Prostate gland (tissue), 2 donors: ENCODE measurements at regions not wholly inside any gene's neighbourhood (a gene's known extent, or its start where the extent isn't known, plus 50 kb on each side); places are given as distances from the start of the nearest gene placed in this dataset.

Experiments used
- DNase-seq: peaks from one replicate; pipeline ENCODE4 v3.0.0-alpha.2; 2019; ENCODE audit warnings: low spot score
- H3K27ac ChIP-seq, 2 donors: fragments of 200-600 bp; sonication (generic); 2 replicates each; pipeline ENCODE4 v1.5.1; 2017 to 2019
- H3K27me3 ChIP-seq: fragments of 200-600 bp; sonication (generic); replicated peaks from 2 replicates; pipeline ENCODE4 v1.5.1; 2019; ENCODE audit not compliant: insufficient read depth
- H3K36me3 ChIP-seq, 2 donors: fragments of 200-600 bp; sonication (generic); 1 replicate in 1 of 2; 2 replicates in 1 of 2; pipeline versions ENCODE4 v1.5.1 to v1.8.1; 2017 to 2019
- H3K4me1 ChIP-seq: fragments of 200-600 bp; sonication (generic); replicated peaks from 2 replicates; pipeline ENCODE4 v1.5.1; 2019
- H3K4me3 ChIP-seq, 2 donors: fragments of 200-600 bp; sonication (generic); 2 replicates each; pipeline ENCODE4 v1.5.1; 2017 to 2019
- H3K9me3 ChIP-seq: fragments of 200-600 bp; sonication (generic); 2 replicates; pipeline ENCODE4 v1.5.1; 2017
- CTCF ChIP-seq, 4 experiments: fragments of 200-600 bp in 2 of 4; fragments of 450-650 bp in 2 of 4; sonication (generic) in 2 of 4; IDR thresholded peaks; 1 replicate in 3 of 4; 2 replicates in 1 of 4; pipeline ENCODE4 v1.5.1; 2016 to 2019; ENCODE audit warnings: antibody characterized with exemption in 4 of 4, mild to moderate bottlenecking in 2 of 4, moderate library complexity in 2 of 4
- POLR2A ChIP-seq: fragments of 450-650 bp; IDR thresholded peaks from one replicate; pipeline ENCODE4 v1.6.1; 2016; ENCODE audit warnings: antibody characterized with exemption, mild to moderate bottlenecking
- POLR2AphosphoS5 ChIP-seq: sonication (generic); formaldehyde crosslinking; IDR thresholded peaks from one replicate; pipeline ENCODE4 v1.6.1; 2017; ENCODE audit warnings: antibody characterized with exemption
- WGBS: methylation state at CpG from one replicate; pipeline ENCODE4 v1.1.5; 2018; 5-methylcytosine and 5-hydroxymethylcytosine counted together
- intact Hi-C: fragments of 100-400 bp; cut with DNase I; formaldehyde crosslinking; loops from one replicate; pipeline ENCODE4 v1.14.2; 2022

GRCh38 chr4:92031825-92032224, 271.9 kb upstream of the GRID2 start:
- H3K9me3 ChIP-seq, result no peaks in the 10 kb centered on the region
- H3K27me3 ChIP-seq, result no peaks in the 10 kb centered on the region
- no peak for DNase-seq
- WGBS, result 51% methylated on average over 2 of the region's 2 CpGs
- TF ChIP-seq POLR2A (no peak), POLR2AphosphoS5 (no peak), CTCF (IDR thresholded peaks at IDR 0.05) (no peak)
- intact Hi-C loops, result no loop called here
- no peaks in the 10 kb centered on the region for H3K36me3 ChIP-seq
- no peaks in the 10 kb centered on the region for H3K4me1 ChIP-seq
- H3K27ac ChIP-seq, result no peak overlapping the region
- H3K4me3 ChIP-seq, result no peak overlapping the region

GRCh38 chr4:92035666-92036065, 268.1 kb upstream of the GRID2 start:
- Histone ChIP-seq H3K36me3 (no peaks in the 10 kb centered on the region), H3K27ac (no peak overlapping the region), H3K9me3 (no peaks in the 10 kb centered on the region), H3K27me3 (no peaks in the 10 kb centered on the region), H3K4me3 (no peak overlapping the region), H3K4me1 (no peaks in the 10 kb centered on the region)
- no peak for TF ChIP-seq CTCF (IDR thresholded peaks at IDR 0.05)
- no peak for TF ChIP-seq POLR2AphosphoS5
- no peak for TF ChIP-seq POLR2A
- DNase-seq, result no peak
- intact Hi-C loops, result no loop called here
- 81% methylated on average over 3 of the region's 3 CpGs for WGBS

- DNase-seq, result no peak
- 96% methylated on average over 13 of the region's 13 CpGs for WGBS
- Histone ChIP-seq H3K36me3 (no peaks in the 10 kb centered on the region), H3K9me3 (no peaks in the 10 kb centered on the region), H3K4me1 (no peaks in the 10 kb centered on the region), H3K4me3 (no peak overlapping the region), H3K27ac (no peak overlapping the region), H3K27me3 (no peaks in the 10 kb centered on the region)
- no peak for TF ChIP-seq POLR2AphosphoS5
- TF ChIP-seq POLR2A, result no peak
- no peak for TF ChIP-seq CTCF (IDR thresholded peaks at IDR 0.05)
- intact Hi-C loops, result no loop called here
Observed at GRCh38 chr4:92045718-92046117, 258.0 kb upstream of the GRID2 start.

- H3K27me3 ChIP-seq, result no peaks in the 10 kb centered on the region
- no peaks in the 10 kb centered on the region for H3K4me1 ChIP-seq
- no peak overlapping the region for H3K27ac ChIP-seq
- intact Hi-C loops, result no loop called here
- TF ChIP-seq POLR2AphosphoS5 (no peak), CTCF (IDR thresholded peaks at IDR 0.05) (no peak), POLR2A (no peak)
- no peaks in the 10 kb centered on the region for H3K36me3 ChIP-seq
- H3K9me3 ChIP-seq, result no peaks in the 10 kb centered on the region
- WGBS, result 68% methylated on average over 2 of the region's 2 CpGs
- DNase-seq, result no peak
- no peak overlapping the region for H3K4me3 ChIP-seq
Observed at GRCh38 chr4:92047209-92047875, 256.4 kb upstream of the GRID2 start.

GRCh38 chr4:92050875-92051274, 252.9 kb upstream of the GRID2 start:
- Histone ChIP-seq H3K27me3 (no peaks in the 10 kb centered on the region), H3K27ac (no peak overlapping the region), H3K9me3 (no peaks in the 10 kb centered on the region), H3K4me1 (no peaks in the 10 kb centered on the region), H3K4me3 (no peak overlapping the region), H3K36me3 (no peaks in the 10 kb centered on the region)
- DNase-seq, result no peak
- WGBS, result 94% methylated on average over 3 of the region's 3 CpGs
- intact Hi-C loops, result no loop called here
- TF ChIP-seq POLR2A, result no peak
- no peak for TF ChIP-seq POLR2AphosphoS5
- TF ChIP-seq CTCF (IDR thresholded peaks at IDR 0.05), result no peak
